ENCODE measurements at regions not wholly inside any gene's neighbourhood (a gene's known extent, or its start where the extent isn't known, plus 50 kb on each side); places are given as distances from the start of the nearest gene placed in this dataset. TPM values are rescaled to one million over a fixed set of nuclear protein-coding genes. Genes with fewer than 3 reads are reported as not detected.
"Not testable (repeated sequence)": the region's sequence is repeated elsewhere in the genome, so short reads cannot be mapped to it uniquely, and the experiment has no call there.

GRCh38 chr21:6157515-6157914 is 4363.9 kb upstream of the TPTE start:
- DNase-seq (ENCODE audit: low read depth); H3K4me3 ChIP-seq (ENCODE audit: low read depth, low read length): not testable (repeated sequence)

GRCh38 chr21:6158171-6158570 is 4363.2 kb upstream of the TPTE start:
- not testable (repeated sequence) for DNase-seq (ENCODE audit: low read depth); H3K4me3 ChIP-seq (ENCODE audit: low read depth, low read length)

Small RNA genes lying in the stretch of these regions (small RNA-seq; reads per million reads assigned to genes)
- not detected for gene CU639417.2

Measured in fibroblast of villous mesenchyme (primary cell).